HG02870 (cell line): ENCODE measurements at regions not wholly inside any gene's neighbourhood (a gene's known extent, or its start where the extent isn't known, plus 50 kb on each side); places are given as distances from the start of the nearest gene placed in this dataset.
A peak's percentile ranks its signal among the peaks of the same experiment; 100 is the strongest.
"Not testable (repeated sequence)": the region's sequence is repeated elsewhere in the genome, so short reads cannot be mapped to it uniquely, and the experiment has no call there.

Experiments used
- ATAC-seq: cut with Tn5 transposase; IDR thresholded peaks from one replicate; pipeline ENCODE4 v1.9.1; 2021; ENCODE audit warnings: mild to moderate bottlenecking, moderate library complexity; ENCODE audit not compliant: unreplicated experiment

DNA sequence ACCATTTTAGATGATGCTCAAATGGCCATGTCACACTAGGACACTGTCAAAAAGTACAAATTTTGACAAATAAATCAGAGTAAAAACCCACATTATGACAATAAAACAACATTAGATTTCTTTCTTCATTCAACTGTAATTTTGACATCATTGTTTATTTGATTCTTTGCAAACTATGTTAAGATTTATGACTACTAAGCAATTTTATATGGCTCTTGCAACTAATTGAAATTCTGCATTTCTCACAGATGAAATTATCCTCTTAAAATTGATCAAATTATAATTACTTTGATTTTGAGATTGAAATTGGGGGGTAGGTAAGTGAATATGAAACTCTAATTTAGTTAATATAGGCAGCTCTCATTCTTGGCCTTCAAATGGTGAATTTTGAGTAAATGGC lies 59.8 kb downstream of the ATOH1 start:
- ATAC-seq = no peak

DNA sequence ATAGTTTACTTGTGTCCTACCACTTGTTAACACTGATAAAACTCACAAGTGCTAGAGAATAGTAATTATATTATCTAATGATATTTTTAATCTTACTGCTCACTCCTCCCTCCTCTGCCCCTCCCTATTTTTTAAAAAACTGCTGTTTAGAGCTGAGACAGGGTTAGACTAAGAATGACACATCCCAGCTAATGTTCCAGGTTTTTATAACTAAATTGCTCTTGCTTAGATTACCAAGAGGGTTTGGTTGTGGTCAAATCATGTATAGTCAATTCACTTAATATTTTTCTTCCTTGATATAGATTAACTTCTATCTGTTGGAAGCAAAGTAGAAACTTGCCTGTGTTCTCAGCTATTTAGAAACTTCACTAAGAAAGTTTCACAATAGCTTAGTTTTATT lies 60.2 kb downstream of the ATOH1 start:
- no peak for ATAC-seq

DNA sequence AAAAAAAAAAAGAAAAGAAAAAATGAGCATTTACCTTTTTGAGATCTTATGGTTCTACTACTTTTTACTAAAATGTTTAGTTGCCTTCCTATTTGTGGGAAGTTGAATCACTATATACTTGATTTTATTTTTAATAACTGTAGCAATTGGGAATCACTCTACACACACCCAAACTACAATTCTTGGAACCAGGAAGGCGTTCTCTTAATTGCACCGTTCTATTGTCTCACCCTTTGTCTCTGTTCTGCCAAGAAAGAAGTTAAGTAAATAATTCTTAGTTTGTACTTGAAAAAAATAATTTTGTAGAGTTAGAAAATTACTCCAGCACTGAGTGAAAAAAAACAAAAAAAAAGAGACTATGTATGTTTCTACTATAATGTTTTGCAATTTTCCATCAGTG lies 62.7 kb downstream of the ATOH1 start:
- ATAC-seq = no peak

DNA sequence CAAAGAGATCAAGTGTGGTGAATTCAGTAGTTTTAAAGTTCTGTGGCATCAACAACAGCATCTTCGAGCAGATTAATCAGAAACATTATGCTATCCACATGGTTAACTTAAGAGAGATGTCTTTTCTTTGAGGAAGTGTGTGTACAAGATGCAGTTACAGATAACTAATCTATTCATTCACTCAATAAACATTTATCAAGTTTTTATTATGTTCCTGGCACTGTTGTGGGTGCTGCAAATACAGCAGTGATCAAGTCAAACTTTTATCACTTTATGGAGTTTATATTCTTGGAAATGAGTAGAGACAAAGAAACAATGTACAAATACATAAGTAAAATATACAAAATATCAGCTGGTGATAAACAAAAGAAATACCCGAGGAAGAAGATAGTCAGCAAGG lies 66.4 kb downstream of the ATOH1 start:
- ATAC-seq = no peak

DNA sequence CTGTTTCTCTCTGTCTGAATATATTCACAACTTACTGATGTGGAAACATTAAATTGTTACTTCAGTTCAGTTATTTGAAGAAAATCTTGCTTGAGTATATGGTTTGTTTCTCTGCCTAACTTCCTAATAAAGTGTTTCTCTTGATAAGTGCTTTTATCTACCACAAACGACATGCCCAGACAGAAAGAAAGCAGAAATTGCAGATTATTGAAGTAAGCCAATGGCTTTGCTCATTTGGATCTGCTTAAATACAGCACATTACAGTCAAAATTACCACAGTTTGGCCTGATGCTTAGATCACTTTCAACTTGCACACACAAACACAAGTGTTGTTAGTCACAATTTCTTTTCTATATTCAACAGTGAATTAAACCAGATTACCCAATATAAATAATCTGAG lies 68.0 kb downstream of the ATOH1 start:
- ATAC-seq = no peak

DNA sequence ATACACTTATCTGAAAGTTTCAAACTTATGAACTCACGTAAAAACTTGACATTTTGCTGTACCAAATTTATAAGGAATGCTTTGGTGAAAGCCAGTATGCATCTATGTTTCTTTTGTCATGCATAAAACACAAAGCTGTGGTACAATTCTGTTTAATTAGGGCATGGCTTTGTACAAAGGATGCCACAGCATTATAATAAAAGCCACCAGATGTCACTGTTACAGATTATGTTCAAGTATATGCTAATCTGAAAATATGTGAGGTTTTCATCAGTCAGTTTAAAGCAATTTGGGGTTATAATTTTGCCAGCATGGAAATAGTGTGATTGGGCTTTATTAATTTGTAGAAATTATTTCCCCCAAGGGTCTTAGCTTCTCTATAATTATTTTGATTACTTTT lies 69.0 kb downstream of the ATOH1 start:
- no peak for ATAC-seq

DNA sequence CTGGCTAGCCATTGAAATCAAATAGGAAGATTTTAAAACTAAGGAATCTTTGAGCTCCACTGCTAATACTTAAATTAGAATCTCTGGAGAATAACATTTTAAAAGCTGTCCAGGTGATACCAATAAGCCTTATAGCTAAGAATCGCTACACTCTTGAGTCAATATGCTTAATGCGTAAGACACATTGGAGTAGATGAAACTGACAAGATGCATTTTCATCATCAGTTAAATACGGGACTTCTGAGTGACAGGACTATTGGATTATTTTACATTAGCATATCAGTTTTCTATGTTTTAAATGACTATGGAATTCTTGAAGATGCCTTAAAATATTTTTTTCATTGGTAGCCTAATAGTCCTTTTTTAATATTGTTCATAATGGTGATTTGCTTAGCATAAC lies 80.2 kb downstream of the ATOH1 start:
- no peak for ATAC-seq

DNA sequence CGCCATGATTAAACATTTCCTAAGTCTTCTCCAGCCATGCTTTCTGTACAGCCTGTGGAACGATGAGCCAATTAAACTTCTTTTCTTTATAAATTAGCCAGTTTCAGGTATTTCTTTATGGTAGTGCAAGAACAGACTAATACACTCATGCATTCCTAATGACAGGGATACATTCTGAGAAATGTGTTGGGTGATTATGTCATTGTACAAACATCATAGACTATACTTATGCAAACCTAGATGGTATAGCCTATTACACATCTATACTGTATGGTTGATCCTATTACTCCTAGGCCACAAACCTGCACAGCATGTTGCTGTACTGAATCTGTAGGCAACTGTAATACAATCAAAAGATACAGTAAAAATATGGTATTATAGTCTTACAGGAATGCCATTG lies 83.1 kb downstream of the ATOH1 start:
- no peak for ATAC-seq

DNA sequence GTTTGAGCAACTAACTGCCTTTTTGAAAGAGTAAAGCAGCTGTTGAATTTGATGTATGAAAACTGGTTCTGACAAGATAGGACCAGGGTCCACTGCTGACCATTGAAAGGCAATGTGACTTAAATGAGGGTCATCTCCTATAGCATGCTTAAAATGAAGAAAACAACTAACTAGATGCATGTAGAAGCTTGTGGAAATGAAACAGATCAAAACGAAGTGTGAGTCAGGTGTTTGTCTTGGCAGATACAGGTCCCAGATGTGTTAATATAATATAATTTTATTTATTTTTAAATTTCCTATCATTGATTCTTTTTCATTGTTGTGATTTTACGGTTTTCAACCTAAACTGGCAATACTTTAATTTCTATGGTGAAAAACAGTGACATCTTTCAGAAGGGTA lies 83.6 kb downstream of the ATOH1 start:
- no peak for ATAC-seq

DNA sequence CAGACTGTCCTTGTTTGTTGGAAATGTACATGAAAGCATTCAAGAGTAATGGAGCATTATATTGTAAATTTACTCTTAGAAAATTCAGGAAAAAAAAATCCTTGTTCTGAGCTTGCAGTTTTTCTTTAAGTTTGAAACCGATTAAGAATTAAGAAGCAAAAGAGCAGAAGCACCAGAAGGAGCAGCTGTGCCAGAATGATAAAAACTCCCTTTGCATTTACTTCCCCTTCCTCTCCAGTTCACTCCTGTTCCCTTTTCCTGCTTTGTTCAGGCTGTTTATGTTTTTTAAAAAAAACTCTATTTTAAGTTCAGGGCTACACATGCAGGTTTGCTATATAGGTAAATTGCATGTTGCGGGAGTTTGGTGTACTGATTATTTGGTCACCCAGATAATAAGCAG lies 90.3 kb downstream of the ATOH1 start:
- no peak for ATAC-seq

DNA sequence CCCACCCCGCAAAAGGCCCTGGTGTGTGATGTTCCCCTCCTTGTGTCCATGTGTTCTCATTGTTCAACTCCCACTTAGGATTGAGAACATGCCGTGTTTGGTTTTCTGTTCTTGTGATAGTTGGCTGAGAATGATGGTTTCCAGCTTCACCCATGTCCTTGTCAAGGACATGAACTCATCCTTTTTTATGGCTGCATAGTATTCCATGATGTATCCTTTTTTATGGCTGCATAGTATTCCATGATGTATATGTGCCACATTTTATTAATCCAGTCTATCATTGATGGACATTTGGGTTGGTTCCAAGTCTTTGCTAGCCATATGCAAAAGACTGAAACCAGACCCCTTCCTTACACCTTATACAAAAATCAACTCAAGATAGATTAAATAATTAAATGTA lies 95.0 kb downstream of the ATOH1 start:
- ATAC-seq = not testable (repeated sequence)

DNA sequence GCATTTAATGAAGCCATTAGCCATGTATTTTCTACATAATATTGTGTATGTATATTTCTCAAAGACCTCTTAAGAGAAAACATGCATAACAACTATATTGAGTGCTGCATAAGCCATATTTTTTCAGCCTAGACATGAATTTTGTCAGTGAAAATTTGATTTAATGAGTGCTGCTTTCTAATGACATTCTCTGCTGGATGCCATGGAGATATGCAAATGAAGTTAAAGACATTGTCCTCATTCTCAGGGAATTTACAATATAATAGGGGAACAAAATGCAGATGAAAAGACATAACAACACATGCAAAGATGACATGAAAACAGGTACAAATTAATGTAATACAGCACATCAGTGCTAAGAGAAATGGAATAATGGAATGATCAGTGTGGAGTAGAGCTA lies 118.7 kb downstream of the ATOH1 start:
- ATAC-seq = no peak

DNA sequence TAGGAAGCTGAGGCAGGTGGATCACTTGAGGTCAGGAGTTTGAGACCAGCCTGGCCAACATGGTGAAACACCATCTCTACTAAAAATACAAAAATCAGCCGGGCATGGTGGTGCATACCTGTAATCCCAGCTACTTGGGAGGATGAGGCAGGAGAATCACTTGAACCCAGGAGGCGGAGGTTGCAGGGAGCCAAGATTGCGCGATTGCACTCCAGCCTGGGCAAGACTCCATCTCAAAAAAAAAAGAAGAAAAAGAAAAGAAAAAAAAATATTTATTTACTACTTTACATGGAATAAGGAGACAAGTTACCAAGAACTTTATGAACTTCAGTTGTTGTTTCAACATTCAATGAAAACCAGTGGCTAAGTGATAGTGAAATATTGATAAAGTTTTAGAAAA lies 121.7 kb downstream of the ATOH1 start:
- ATAC-seq = not testable (repeated sequence)

DNA sequence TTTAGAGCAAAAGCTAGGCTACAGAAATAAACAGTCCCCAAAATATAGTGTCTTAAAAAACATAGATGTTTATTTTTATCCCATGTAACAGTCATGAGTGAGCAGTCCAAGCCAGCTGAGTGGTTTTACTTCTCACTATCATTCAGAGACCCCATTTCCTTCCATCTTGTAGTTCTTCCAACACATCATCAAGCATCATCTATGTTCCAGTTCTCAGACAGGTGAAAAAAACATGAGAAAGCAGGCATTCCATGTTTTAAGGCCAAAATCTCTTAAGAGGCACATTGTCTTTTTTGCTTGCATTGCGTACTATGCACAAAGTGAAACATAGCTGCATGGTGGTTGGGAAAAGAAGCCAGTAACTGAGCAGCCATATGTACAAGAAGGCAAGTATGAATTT lies 128.6 kb downstream of the ATOH1 start:
- no peak for ATAC-seq

DNA sequence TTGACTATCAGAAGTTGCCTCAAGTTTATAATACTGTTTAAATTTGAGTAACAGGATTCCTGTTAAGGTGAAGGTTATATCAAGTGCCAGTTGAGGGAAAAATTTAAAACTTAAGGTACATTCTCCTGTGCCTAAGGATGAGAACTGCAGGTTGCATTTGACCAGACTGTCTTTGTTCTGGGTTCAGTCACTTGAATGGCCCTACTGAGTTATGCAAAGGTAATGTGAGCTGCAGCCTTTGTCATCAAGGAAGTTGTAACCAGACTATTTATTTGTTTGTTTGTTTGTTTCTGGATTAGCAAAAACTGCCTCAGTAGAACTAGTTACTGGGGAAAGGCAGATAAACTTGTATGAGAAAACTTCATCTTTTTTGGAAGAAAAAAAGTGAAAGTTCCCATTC lies 131.9 kb downstream of the ATOH1 start:
- ATAC-seq = no peak

DNA sequence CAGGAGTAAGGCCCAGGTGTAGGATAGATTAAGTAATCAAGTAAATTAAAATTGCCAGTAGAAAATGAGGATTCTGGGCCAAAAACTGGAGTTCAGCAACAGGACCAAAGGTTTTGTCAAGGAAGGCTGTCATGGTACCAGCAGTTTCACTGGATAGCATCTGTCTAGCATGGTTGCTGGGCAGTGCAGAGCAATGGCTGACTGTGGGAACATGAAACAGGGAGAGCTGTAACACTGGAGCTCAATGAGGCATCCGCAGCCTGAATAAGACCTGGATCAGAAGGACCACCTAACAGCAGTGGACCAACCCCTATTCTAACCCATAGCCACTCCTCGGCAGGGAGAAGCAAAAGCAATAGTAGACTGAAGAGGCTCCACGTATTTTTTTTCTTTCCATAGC lies 132.4 kb downstream of the ATOH1 start:
- no peak for ATAC-seq

DNA sequence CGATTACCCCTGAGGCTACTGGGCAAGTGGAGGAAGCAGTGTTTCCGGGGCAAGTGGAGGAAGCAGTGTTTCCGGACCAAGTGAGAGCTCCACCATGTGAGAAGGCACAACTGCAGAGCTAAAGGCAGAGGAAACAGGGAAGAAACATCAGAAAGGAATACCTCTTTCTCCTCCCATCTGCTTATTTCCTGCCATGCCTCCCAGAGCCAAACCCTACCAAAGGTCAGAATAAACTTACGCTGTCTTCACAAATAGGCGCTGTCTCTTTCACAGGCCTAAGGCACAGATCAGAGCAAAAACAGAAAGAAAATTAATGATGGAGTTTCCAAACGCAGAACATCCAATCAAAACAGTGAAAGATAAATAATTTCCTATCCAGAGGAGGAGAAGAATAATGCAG lies 153.0 kb downstream of the ATOH1 start:
- no peak for ATAC-seq

DNA sequence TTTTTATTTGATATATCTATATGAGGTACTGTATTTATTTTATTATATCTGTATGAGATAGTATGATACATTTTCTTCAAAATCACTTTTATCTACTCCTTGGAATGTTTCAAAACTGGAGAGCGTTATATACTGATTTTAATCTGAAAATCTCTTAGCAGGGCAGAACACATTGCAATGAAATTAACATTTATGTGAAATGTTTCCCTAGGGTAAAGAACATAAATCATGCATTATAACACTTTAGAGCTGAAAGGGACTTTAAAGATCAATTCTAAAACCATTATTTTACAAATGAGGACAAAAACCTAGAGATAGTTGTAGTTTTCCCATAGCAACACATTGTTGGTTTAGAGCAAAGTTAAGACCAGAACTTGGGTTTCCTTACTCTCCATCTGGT lies 153.7 kb downstream of the ATOH1 start:
- no peak for ATAC-seq

DNA sequence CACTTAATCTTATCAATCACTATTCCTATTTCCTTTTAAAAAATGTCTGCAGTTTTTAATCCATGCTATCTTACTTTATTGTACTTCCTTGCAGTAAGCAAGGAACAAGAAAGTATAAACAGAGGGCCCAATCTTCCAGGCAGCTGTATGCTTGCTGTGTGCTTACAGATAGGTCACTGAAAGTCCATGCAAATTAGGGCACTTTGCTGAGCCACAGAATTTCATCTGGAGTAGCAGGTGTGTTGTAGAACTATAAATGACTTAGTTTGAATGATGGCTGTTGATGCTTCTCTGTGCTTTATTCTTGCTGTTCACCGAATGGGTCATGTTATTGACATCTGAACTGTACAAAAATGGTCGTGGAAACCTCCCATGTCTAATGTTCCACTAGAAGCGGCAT lies 154.6 kb downstream of the ATOH1 start:
- peak; percentile 98 for ATAC-seq

DNA sequence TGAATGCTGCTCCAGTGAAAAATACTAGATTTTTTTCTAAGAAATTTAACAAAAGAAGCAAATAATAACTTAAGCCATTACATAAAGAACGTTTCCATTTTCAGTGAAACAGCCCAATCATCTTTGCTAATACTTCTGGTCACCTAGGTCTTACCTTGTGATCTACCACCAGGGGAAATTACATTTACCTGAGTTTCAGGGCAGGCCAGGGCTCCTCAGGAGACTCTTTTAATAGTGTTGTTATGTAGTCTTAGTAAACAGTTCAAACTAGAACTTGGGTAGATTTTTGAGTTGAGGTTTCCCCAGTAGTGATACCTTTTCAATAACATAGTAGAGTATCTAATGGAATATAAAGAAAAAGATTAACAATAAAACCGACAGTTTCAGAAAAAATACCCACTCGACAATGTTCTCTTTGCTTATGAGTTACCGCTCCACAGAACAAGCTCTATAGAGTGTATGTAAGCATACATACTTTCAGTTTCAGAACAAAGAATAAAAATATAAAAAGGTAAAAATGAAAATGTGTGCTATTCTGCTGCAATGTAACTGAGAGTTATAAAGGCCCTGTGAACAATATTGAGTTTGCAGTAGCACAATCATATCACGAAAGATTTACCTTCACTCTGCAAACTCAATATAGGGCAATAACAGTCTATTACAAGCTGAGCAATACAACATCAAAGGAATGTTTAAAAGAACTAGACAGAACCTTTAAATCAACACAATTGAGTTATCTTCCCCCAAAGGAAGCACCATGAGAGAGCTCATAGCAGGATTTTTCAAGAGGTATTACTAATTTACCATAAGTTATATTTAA lies 165.8 kb downstream of the ATOH1 start:
- ATAC-seq = no peak

DNA sequence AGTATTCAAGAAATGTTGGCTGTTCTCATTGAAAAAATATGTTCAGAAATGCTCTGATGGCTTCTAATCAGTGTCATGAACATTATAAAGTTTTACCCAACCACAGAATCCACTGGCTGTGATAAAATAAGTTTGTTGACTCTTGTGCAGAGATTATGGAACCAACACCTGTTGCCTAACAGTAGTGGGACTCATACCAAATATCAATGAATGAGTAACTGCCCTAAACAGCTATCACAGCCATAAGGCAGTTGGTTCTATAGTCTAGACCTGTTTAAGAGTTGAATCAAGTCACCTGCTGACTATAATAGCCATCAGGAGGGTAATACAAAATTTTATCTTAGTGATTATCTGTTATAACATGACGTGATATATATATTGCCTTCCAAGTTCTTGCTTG lies 168.3 kb downstream of the ATOH1 start:
- no peak for ATAC-seq

DNA sequence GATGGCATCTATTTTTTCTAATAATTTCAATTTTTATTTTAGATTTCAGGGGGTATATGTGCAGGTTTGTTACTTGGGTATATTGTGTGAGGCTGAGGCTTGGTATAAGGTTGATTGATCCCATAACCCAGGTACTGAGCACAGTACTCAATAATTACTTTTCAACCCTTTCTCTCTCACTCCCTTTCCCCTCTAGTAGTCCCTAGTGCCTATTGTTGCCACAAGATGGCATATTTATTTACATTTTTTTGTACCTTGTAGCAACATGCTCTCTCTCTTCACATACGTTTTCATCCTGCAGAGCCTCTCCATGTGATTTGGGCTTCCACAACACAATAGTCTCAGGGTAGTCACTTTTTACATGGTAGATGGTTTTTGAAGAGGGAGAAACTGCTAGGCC lies 172.0 kb downstream of the ATOH1 start:
- no peak for ATAC-seq

DNA sequence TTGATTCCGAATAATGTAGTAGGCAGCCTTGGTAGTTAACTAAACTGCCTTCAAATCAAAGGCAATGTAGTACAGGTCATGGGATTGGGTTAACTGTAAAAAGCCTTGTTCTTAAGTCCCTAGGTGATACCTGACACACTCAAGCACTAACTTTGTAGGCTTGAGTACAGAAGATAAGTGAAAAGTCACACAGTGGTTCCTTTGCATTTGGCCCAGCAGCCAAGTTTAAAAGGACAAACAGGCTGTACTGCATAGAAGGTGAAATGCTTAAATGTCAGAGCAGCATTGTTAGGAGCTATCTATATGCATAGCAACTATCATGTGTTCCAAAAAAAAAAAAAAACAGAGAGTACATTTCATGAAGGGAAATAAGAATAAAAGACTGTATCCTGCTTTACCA lies 178.4 kb downstream of the ATOH1 start:
- ATAC-seq = no peak
